Lung (tissue), 11 donors: ENCODE measurements at regions not wholly inside any gene's neighbourhood (a gene's known extent, or its start where the extent isn't known, plus 50 kb on each side); places are given as distances from the start of the nearest gene placed in this dataset.

Source experiments
- ATAC-seq: fragments of 200-7000 bp; cut with Tn5 transposase; one replicate; pipeline ENCODE4 v1.9.1; 2020; ENCODE audit warnings: moderate number of reproducible peaks; ENCODE audit not compliant: insufficient read depth, low FRiP score
- DNase-seq, 3 donors: peaks; one replicate each; pipeline ENCODE4 v3.0.0-alpha.2; 2013 to 2017
- H3K27ac ChIP-seq, 2 donors: one replicate each; pipeline ENCODE4 v1.5.1; 2013; ENCODE audit warnings: mild to moderate bottlenecking in 2 of 2, moderate library complexity in 2 of 2, control low read depth in 1 of 2, inconsistent platforms in 1 of 2, low read depth in 1 of 2, low read length in 1 of 2
- H3K27me3 ChIP-seq, 3 donors: one replicate each; pipeline ENCODE4 v1.5.1; 2013; ENCODE audit warnings: low read length in 2 of 3; ENCODE audit not compliant: control insufficient read depth in 3 of 3, insufficient read depth in 3 of 3
- H3K36me3 ChIP-seq, 4 donors: one replicate each; pipeline ENCODE4 v1.5.1; 2013; ENCODE audit warnings: low read length in 4 of 4, mild to moderate bottlenecking in 1 of 4, moderate library complexity in 1 of 4; ENCODE audit not compliant: control insufficient read depth in 4 of 4, insufficient read depth in 4 of 4
- H3K4me1 ChIP-seq, 5 donors: one replicate each; pipeline ENCODE4 v1.5.1; 2013; ENCODE audit warnings: low read length in 5 of 5, mild to moderate bottlenecking in 2 of 5, moderate library complexity in 1 of 5; ENCODE audit not compliant: control insufficient read depth in 5 of 5, insufficient read depth in 5 of 5
- H3K4me3 ChIP-seq: one replicate; pipeline ENCODE4 v1.5.1; 2013; ENCODE audit warnings: mild to moderate bottlenecking, control low read depth, moderate library complexity
- H3K9ac ChIP-seq, 2 donors: one replicate each; pipeline ENCODE4 v1.5.1; 2013; ENCODE audit warnings: low read length in 2 of 2, control low read depth in 1 of 2; ENCODE audit not compliant: insufficient read depth in 1 of 2
- H3K9me3 ChIP-seq, 4 donors: one replicate each; pipeline ENCODE4 v1.5.1; 2013; ENCODE audit warnings: low read length in 3 of 4, mild to moderate bottlenecking in 1 of 4, moderate library complexity in 1 of 4; ENCODE audit not compliant: control insufficient read depth in 4 of 4, insufficient read depth in 3 of 4
- WGBS, 2 donors: extraction: QIAGEN DNeasy Blood & Tissue Kit; methylation state at CpG; one replicate each; pipeline ENCODE4 v1.1.7; 2013; 5-methylcytosine and 5-hydroxymethylcytosine counted together
- TF ChIP-seq, protein P1 (sequence below): IDR thresholded peaks from 2 replicates; pipeline ENCODE4 v1.5.1; 2012; ENCODE audit warnings: mild to moderate bottlenecking; ENCODE audit errors: control extremely low read depth, extremely low read depth
- donor health status: control.
- donor health status: control.
- donor health status: Bipolar disorder and iron deficiency.
- donor health status: healthy.
- donor health status: DM: yes; HTN: yes; CAD: no.

- DNase-seq = no peak
- H3K27ac ChIP-seq = no peak overlapping the region
- 83 to 87% methylated on average over 8 of the region's 8 CpGs for WGBS, 2 donors
- peaks cover 0 to 31% (median 12%) of the 10 kb centered on the region in 5 donors for H3K4me1 ChIP-seq
- TF ChIP-seq, protein P1, sequence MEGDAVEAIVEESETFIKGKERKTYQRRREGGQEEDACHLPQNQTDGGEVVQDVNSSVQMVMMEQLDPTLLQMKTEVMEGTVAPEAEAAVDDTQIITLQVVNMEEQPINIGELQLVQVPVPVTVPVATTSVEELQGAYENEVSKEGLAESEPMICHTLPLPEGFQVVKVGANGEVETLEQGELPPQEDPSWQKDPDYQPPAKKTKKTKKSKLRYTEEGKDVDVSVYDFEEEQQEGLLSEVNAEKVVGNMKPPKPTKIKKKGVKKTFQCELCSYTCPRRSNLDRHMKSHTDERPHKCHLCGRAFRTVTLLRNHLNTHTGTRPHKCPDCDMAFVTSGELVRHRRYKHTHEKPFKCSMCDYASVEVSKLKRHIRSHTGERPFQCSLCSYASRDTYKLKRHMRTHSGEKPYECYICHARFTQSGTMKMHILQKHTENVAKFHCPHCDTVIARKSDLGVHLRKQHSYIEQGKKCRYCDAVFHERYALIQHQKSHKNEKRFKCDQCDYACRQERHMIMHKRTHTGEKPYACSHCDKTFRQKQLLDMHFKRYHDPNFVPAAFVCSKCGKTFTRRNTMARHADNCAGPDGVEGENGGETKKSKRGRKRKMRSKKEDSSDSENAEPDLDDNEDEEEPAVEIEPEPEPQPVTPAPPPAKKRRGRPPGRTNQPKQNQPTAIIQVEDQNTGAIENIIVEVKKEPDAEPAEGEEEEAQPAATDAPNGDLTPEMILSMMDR = no peak
- no peak overlapping the region for H3K9ac ChIP-seq
- no peaks in the 10 kb centered on the region for H3K27me3 ChIP-seq
- no peak overlapping the region for H3K4me3 ChIP-seq
- no peak for ATAC-seq
- H3K36me3 ChIP-seq = no peaks in the 10 kb centered on the region
- H3K9me3 ChIP-seq = peaks cover 0 to 2% (median 0%) of the 10 kb centered on the region in 4 donors
These were observed 181.3 kb upstream of the SIX2 start for GRCh38 chr2:45190481-45190942.

- H3K4me1 ChIP-seq = peaks cover 0 to 11% (median 0%) of the 10 kb centered on the region in 5 donors
- H3K36me3 ChIP-seq = no peaks in the 10 kb centered on the region
- TF ChIP-seq, protein P1 = no peak
- H3K27ac ChIP-seq = no peak overlapping the region
- DNase-seq (no peak), ATAC-seq (no peak)
- 86 to 90% methylated on average over 5 of the region's 5 CpGs for WGBS, 2 donors
- H3K9me3 ChIP-seq = peaks cover 0 to 2% (median 0%) of the 10 kb centered on the region in 4 donors
- no peaks in the 10 kb centered on the region for H3K27me3 ChIP-seq
- H3K4me3 ChIP-seq = no peak overlapping the region
- no peak overlapping the region for H3K9ac ChIP-seq
These were observed 175.4 kb upstream of the SIX2 start for GRCh38 chr2:45184606-45185005.

DNA sequence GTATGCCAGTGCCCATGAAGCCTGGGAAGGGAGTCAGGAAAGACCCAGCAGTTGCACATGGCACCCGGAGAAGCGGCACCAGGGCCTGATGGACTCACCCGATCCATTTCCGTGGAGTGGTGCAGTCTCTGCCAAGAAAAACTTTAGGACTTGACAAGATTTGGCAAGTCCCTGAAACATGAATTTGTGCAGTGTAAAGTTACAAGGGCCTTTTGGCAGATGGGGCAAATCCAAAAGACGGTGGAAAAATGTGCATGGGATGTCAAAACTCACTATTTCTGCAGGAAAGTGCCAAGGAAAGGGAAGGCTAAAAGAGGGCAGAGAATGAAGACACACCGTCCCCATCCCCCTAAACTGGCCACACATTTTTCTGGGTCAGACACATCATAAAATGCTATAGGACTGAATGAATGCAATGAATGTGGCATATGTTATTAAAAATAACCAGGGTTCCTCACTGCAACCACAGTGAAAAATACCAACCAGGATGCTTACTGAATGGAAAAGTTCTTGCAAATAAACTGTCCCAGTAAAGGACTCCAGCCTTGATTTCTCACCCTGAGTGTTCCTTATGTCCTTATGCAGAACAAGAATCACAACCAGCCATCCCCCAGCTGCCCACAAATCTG is 173.5 kb upstream of the SIX2 start:
- no peak overlapping the region for H3K27ac ChIP-seq
- no peak overlapping the region for H3K9ac ChIP-seq
- no peaks in the 10 kb centered on the region for H3K36me3 ChIP-seq
- 80 to 82% methylated on average over 6 of the region's 6 CpGs for WGBS, 2 donors
- DNase-seq (peak in 1 of 3 donors; percentile 53), ATAC-seq (no peak)
- TF ChIP-seq, protein P1 = no peak
- peaks cover 0 to 2% (median 0%) of the 10 kb centered on the region in 4 donors for H3K9me3 ChIP-seq
- H3K27me3 ChIP-seq = no peaks in the 10 kb centered on the region
- peaks cover 0 to 11% (median 0%) of the 10 kb centered on the region in 5 donors for H3K4me1 ChIP-seq
- no peak overlapping the region for H3K4me3 ChIP-seq

GRCh38 chr2:45180779-45181178 is 171.5 kb upstream of the SIX2 start:
- Histone ChIP-seq H3K36me3 (no peaks in the 10 kb centered on the region), H3K4me1 (peaks cover 0 to 11% (median 0%) of the 10 kb centered on the region in 5 donors), H3K27ac (no peak overlapping the region), H3K4me3 (no peak overlapping the region), H3K9me3 (peaks cover 0 to 3% (median 1%) of the 10 kb centered on the region in 4 donors), H3K27me3 (no peaks in the 10 kb centered on the region), H3K9ac (no peak overlapping the region)
- peak in 1 of 3 donors; percentile 67 for DNase-seq
- TF ChIP-seq, protein P1 = no peak
- peak; percentile 19 for ATAC-seq
